Ovary (tissue), 7 donors: ENCODE measurements at regions not wholly inside any gene's neighbourhood (a gene's known extent, or its start where the extent isn't known, plus 50 kb on each side); places are given as distances from the start of the nearest gene placed in this dataset.

Experiments used
- DNase-seq, 5 donors: peaks; one replicate each; pipeline ENCODE4 v3.0.0-alpha.2; 2019 to 2020
- H3K27ac ChIP-seq, 2 donors: fragments of 200-600 bp; one replicate each; pipeline versions ENCODE4 v1.5.1 to v1.8.0; 2019 to 2022
- H3K27me3 ChIP-seq: fragments of 200-600 bp; one replicate; pipeline ENCODE4 v1.8.0; 2022
- H3K36me3 ChIP-seq: fragments of 200-600 bp; sonication (generic); one replicate; pipeline ENCODE4 v1.5.1; 2019
- H3K4me1 ChIP-seq: one replicate; pipeline ENCODE4 v1.8.1; 2013; ENCODE audit warnings: mild to moderate bottlenecking, moderate library complexity; ENCODE audit not compliant: insufficient read depth
- H3K4me3 ChIP-seq: fragments of 200-600 bp; sonication (generic); one replicate; pipeline ENCODE4 v1.5.1; 2017
- H3K9me3 ChIP-seq, 2 donors: fragments of 200-600 bp in 1 of 2; sonication (generic) in 1 of 2; one replicate each; pipeline versions ENCODE4 v1.5.1 to v1.8.1; 2013 to 2019; ENCODE audit warnings: mild to moderate bottlenecking in 1 of 2, moderate library complexity in 1 of 2
- CTCF ChIP-seq, 3 donors: fragments of 450-650 bp in 2 of 3; fragments of 200-600 bp in 1 of 3; IDR thresholded peaks; one replicate each; pipeline versions ENCODE4 v1.5.1 to v1.8.0; 2016 to 2022; ENCODE audit warnings: antibody characterized with exemption in 3 of 3, mild to moderate bottlenecking in 1 of 3
- EP300 ChIP-seq: sonication (generic); formaldehyde crosslinking; IDR thresholded peaks from one replicate; pipeline ENCODE4 v1.6.1; 2017; ENCODE audit warnings: antibody characterized with exemption
- POLR2A ChIP-seq: fragments of 450-650 bp; IDR thresholded peaks from one replicate; pipeline ENCODE4 v1.6.1; 2017; ENCODE audit warnings: antibody characterized with exemption, mild to moderate bottlenecking, moderate library complexity
- WGBS, 3 donors: extraction: QIAGEN DNeasy Blood & Tissue Kit in 1 of 3; methylation state at CpG; one replicate each; pipeline versions ENCODE4 v1.1.5 to v1.1.7; 2013 to 2017; 5-methylcytosine and 5-hydroxymethylcytosine counted together
- intact Hi-C, 4 donors: fragments of 100-400 bp; cut with DNase I; formaldehyde crosslinking; loops; one replicate each; pipeline versions ENCODE4 v1.11.0 to v1.15.1; 2022 to 2023
- donor health status: DM: no; HTN: no; CAD: no; lungs with moderate emphysema.
- donor health status: DM: no; HTN: no; CAD: no.
- donor health status: Bipolar disorder and iron deficiency.
- donor health status: DM: no; HTN: no; CAD: no.
- donor health status: DM: yes; HTN: yes; CAD: no.

GRCh38 chr6:44059359-44060346 lies 67.6 kb downstream of the MRPL14 start:
- WGBS, 3 donors, result 73 to 82% (median 74%) methylated on average over 7 of the region's 7 CpGs
- no peak for DNase-seq
- Histone ChIP-seq H3K4me1 (peaks cover 4% of the 10 kb centered on the region), H3K9me3 (no peaks in the 10 kb centered on the region), H3K27me3 (no peaks in the 10 kb centered on the region), H3K4me3 (no peak overlapping the region), H3K27ac (no peak overlapping the region), H3K36me3 (no peaks in the 10 kb centered on the region)
- TF ChIP-seq EP300, result no peak
- no peak for TF ChIP-seq POLR2A
- intact Hi-C loops, result no loop called here

- peaks cover 4% of the 10 kb centered on the region for H3K4me1 ChIP-seq
- 64 to 73% (median 67%) methylated on average over 19 of the region's 19 CpGs for WGBS, 3 donors
- no peak overlapping the region for H3K4me3 ChIP-seq
Observed at GRCh38 chr6:44058617-44059358, 68.5 kb downstream of the MRPL14 start.

GRCh38 chr6:44057931-44058616 lies 69.2 kb downstream of the MRPL14 start:
- H3K4me1 ChIP-seq, result peaks cover 2% of the 10 kb centered on the region
- DNase-seq, result no peak
- intact Hi-C loops, result no loop called here
- H3K27ac ChIP-seq, result no peak overlapping the region
- H3K27me3 ChIP-seq, result no peaks in the 10 kb centered on the region
- H3K4me3 ChIP-seq, result no peak overlapping the region
- TF ChIP-seq CTCF (IDR thresholded peaks at IDR 0.05) (no peak), POLR2A (no peak), EP300 (no peak)
- H3K9me3 ChIP-seq, result no peaks in the 10 kb centered on the region
- H3K36me3 ChIP-seq, result no peaks in the 10 kb centered on the region
- 79 to 83% (median 83%) methylated on average over 10 of the region's 10 CpGs for WGBS, 3 donors

More at GRCh38 chr6:44058617-44059358, 68.5 kb downstream of the MRPL14 start:
- intact Hi-C loops, result no loop called here
- Histone ChIP-seq H3K27me3 (no peaks in the 10 kb centered on the region), H3K36me3 (no peaks in the 10 kb centered on the region), H3K9me3 (no peaks in the 10 kb centered on the region), H3K27ac (no peak overlapping the region)
- DNase-seq, result no peak
- TF ChIP-seq POLR2A, result no peak
- TF ChIP-seq CTCF (IDR thresholded peaks at IDR 0.05), result no peak
- TF ChIP-seq EP300, result no peak

GRCh38 chr6:44057238-44057930 lies 69.9 kb downstream of the MRPL14 start:
- H3K4me1 ChIP-seq, result no peaks in the 10 kb centered on the region
- H3K9me3 ChIP-seq, result no peaks in the 10 kb centered on the region
- no peaks in the 10 kb centered on the region for H3K36me3 ChIP-seq
- DNase-seq, result no peak
- no peak overlapping the region for H3K4me3 ChIP-seq
- H3K27me3 ChIP-seq, result no peaks in the 10 kb centered on the region
- WGBS, 3 donors, result 57 to 65% (median 64%) methylated on average over 3 to 4 of the region's 4 CpGs
- no peak for TF ChIP-seq POLR2A
- TF ChIP-seq CTCF (IDR thresholded peaks at IDR 0.05), result no peak
- TF ChIP-seq EP300, result no peak
- H3K27ac ChIP-seq, result no peak overlapping the region
- intact Hi-C loops, result no loop called here
